Activated CD4-positive, alpha-beta T cell treated with anti-CD3 and anti-CD28 coated beads for 48 hours (primary cell): ENCODE measurements at regions not wholly inside any gene's neighbourhood (a gene's known extent, or its start where the extent isn't known, plus 50 kb on each side); places are given as distances from the start of the nearest gene placed in this dataset.

Experiments
- DNase-seq: peaks from one replicate; pipeline ENCODE4 v3.0.0-alpha.2; 2020

- no peak for DNase-seq
These were observed 63.7 kb downstream of the SPCS3 start for GRCh38 chr4:176383273-176384077.

DNA sequence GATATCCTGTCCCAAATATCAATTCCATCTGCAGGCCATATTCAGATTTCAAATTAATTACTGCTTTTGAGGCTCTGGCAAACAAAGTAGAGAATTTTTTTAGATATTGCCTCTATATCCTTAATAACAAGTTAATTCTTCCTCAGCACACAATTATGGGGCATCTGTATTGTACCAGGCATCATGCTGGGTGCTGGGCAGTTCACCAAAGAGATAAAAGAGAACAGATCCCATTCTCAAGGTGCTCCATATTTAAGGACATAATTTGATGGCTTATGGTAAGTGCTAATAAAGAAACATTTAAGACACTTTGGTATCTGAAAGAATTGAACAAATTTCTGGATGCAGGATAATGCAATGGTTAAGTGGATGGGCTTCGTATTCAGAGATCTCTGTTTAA lies 65.8 kb downstream of the SPCS3 start:
- DNase-seq = no peak

DNA sequence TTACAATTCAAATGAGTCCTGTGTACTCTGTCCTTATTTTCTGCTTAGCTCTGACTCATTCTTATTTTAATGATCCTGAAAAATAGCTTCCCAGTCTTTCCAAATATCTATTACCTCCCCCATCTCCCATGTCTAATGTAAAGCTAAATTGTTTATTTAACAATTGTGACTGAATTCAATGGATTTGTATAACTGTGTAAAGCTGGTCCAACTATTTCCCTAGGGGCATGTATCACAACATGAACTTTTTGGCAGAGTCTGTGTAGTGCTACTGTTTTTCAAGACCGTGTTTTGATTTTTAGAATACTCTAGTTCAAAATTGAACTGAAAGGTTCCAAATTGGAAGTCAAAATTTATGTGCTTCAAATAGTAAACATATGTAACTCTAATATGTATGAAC lies 67.8 kb downstream of the SPCS3 start:
- no peak for DNase-seq

DNA sequence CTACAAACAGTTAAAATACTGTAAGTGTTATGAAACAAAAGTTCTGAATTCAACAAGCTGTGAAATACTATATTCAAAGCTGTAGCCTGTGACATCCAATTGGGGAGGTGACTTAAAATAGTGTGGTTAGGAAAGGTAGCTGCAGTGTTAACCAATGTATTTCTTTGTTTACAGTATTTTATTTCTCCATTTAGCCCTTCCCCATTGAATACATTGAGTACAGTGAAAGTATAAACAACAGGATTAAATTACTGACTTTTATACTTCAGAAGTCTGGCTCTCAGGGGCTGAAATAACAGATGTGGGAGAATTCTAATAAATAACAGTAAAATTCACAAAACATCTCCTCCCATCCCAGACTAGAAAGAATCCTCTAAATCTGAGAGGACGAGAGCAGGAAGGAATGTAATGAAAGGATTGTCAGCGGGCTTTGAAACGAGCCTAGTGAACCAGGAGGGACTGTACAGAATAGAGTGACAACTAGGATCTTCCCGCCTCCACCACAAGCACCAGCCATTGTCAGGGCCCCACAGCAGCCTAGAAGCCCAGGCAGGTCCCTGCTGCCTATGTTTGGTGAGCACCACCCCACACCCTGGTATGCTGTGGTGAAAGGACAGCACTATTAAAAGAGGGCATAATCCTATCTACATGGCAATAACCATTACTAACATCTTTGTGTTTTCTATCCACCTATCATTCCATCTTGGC lies 73.7 kb downstream of the SPCS3 start:
- no peak for DNase-seq

DNA sequence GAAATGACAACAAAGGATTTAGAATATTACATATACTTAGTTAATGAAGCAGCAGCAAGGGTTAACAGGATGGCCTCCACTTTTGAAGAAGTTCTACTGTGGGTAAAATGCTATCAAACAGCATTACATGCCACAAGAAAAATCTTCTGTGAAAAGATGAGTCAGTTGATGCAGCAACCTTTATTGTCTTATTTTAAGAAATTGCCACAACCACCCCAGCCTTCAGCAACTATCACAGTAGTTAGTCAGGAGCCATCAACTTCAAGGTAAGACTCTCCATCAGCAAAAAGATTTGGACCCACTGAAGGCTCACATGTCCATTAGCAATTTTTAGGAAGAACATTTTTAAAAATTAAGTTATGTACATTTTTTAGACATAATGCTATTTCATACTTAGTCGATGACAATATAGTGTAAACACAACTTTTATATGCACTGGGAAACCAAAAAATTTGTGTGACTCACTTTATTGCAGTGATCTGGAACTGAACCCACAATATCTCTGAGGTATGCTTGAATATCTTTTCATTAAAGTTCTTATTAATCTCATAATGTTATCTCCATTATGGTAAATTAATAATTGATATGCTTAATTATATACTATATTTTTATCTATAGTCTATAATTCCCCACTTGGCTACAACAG lies 81.2 kb downstream of the SPCS3 start:
- no peak for DNase-seq

- DNase-seq = no peak
These were observed 84.9 kb downstream of the SPCS3 start for GRCh38 chr4:176404621-176405020.

GRCh38 chr4:176406297-176406696 lies 86.5 kb downstream of the SPCS3 start:
- DNase-seq = no peak

GRCh38 chr4:176406736-176407135 lies 87.0 kb downstream of the SPCS3 start:
- no peak for DNase-seq

DNA sequence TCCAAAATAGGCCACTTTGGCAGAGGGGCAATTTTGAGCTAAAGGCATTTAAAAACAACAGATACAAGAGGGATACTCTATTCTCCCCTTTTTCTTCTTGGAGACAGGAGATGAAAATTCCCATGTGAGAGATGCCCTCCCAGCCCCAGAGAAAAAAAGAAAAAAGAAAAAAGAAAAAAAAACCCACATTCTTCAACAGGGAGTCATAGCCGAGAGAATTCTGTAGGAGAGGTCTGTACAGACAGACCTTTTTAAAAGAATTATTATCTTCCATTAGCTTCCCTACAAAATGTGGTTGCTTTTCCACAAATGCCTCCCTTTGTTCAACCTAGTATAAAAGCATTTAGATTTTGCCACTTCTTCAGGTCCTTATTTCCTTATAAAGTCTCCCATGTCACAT lies 89.9 kb downstream of the SPCS3 start:
- DNase-seq = no peak

DNA sequence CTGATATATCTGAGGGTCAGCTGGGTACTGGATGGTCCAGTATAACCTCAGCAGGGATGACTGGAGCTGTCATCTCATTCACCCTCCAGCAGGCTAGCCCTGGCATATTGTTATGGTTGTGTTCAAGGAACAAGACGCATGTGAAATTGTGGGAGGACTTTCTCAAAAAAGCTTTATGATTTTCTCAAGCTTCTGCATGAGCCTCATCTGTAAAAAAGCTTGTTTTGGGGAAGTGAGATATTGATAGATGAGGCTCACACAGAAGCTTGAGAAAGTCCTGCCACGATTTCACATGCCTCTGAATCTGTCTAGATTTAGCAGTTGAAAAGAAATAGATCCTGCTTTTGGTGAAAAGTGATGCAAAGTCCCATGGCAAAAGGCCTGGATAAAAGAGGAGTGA lies 93.4 kb downstream of the SPCS3 start:
- no peak for DNase-seq

- DNase-seq = no peak
These were observed 102.2 kb downstream of the SPCS3 start for GRCh38 chr4:176422001-176422400.

GRCh38 chr4:176422511-176422910 lies 102.7 kb downstream of the SPCS3 start:
- DNase-seq = no peak

DNA sequence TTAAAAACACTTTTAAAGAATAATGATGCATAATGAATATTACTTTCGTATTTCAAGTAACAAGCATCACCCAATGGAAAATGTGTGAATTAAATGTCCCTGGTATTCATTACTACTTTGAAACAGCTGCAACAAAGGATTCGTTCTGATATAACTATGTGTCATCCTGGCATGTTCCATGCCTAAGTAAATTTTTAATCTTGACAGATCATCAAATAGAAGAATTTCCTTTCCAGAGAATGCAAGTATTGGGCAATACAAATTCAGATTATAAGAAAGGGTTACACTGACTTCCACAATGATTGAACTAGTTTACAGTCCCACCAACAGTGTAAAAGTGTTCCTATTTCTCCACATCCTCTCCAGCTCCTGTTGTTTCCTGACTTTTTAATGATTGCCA lies 105.3 kb downstream of the SPCS3 start:
- DNase-seq = no peak

DNA sequence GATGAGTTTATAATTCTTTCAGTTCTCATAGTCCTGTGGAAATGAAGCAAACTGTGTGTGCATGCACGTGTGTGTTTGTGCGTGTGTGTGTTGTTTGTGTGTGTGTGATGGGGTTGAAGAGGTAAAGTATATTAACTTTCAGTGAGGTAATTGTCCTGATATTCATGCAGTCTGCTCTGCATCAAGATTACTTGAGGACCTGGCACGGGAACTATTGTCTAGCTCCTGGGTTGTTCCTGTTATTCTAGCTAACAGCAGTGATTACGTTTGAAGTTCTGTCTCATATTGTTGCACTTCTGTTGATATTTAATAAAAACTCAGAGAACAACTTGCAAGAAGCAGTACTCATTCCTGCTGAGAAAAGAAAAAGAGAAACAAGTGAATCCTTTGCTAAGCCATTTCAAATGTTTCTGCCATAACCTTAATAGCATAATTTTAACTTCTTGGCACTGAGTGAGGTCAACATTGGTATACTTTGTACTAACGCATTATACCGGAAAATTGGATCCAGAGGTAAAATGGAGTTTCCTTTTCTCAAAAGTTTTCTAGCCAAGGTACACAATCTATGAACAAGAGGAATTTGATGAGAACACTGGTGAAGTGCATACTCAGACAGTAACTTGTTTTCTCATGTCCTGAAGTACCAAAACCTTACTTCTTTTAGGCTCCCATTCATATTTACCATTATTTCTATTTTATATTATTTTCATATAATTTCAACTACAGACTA lies 113.2 kb downstream of the SPCS3 start:
- DNase-seq = no peak

- no peak for DNase-seq
These were observed 114.2 kb downstream of the SPCS3 start for GRCh38 chr4:176433983-176434382.

DNA sequence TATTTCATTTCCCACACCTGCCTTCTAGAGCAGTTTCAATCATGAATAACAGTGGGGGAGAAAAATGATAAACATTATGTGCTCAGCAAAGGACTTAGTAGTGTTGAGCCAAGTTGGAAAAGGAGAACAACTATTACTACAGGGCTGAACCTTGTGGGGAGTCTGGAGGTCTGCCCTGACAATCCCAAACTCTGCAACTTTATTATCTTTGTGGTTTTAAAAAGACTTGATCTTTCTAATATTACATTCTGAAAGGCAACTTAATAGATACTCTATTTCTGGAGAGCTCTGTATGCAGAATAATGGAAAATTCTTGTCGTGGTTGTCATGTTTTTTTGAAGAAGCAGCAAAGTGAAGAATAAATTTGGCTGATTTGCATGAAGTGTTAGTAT lies 116.1 kb downstream of the SPCS3 start:
- DNase-seq = no peak

GRCh38 chr4:176436293-176436973 lies 116.7 kb downstream of the SPCS3 start:
- peak; percentile 2 for DNase-seq

- DNase-seq = no peak
These were observed 118.0 kb downstream of the SPCS3 start for GRCh38 chr4:176437756-176438155.

GRCh38 chr4:176438401-176438800 lies 118.6 kb downstream of the SPCS3 start:
- DNase-seq = no peak

GRCh38 chr4:176439611-176440010 lies 119.8 kb downstream of the SPCS3 start:
- DNase-seq = no peak

GRCh38 chr4:176440698-176441097 lies 120.9 kb downstream of the SPCS3 start:
- no peak for DNase-seq

DNA sequence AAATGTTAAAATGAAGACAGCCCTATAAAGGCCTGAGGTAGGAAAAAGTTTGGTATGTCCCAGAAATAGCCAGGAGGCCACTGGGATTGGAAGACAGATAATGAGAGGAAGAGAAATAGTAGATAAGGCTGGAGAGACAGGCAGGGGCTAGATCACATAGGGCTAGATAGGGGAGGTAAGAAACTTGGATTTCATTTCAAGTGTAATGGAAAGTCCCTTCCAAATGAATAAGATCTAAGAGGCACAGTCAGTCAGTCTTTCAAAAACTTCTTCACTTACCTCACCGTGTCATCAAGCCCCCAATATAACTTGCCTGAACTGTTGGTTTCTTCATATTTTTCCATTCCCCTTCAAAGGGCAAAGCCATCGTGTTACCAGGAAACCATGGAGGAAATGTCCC lies 121.8 kb downstream of the SPCS3 start:
- no peak for DNase-seq

GRCh38 chr4:176443117-176443516 lies 123.4 kb downstream of the SPCS3 start:
- no peak for DNase-seq
